GM21723 (cell line): ENCODE measurements at regions not wholly inside any gene's neighbourhood (a gene's known extent, or its start where the extent isn't known, plus 50 kb on each side); places are given as distances from the start of the nearest gene placed in this dataset.
"Not testable (repeated sequence)": the region's sequence is repeated elsewhere in the genome, so short reads cannot be mapped to it uniquely, and the experiment has no call there.

Experiments used
- ATAC-seq: cut with Tn5 transposase; IDR thresholded peaks from one replicate; pipeline ENCODE4 v1.9.1; 2021; ENCODE audit warnings: mild to moderate bottlenecking, moderate library complexity; ENCODE audit not compliant: unreplicated experiment

DNA sequence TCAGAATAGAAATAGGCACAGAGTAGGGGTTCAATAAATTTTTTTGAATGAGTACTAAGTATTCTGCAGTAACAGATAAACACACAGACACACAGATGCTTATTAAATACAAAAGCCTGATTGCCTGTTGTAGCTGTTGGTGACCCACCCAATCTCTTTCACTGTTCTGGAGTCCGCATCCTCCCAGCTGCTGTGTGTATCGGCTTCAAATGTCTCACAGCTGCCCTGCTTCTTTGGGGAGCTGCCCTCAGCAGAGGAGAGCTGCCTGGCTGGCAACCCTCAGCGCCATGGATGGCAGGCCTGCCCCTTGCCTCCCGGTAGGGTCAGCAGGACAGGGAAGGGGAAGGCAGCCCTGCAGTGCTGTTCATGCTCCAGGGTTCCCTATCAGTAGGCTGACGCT lies 50.5 kb upstream of the PRNP start:
- ATAC-seq, result no peak

DNA sequence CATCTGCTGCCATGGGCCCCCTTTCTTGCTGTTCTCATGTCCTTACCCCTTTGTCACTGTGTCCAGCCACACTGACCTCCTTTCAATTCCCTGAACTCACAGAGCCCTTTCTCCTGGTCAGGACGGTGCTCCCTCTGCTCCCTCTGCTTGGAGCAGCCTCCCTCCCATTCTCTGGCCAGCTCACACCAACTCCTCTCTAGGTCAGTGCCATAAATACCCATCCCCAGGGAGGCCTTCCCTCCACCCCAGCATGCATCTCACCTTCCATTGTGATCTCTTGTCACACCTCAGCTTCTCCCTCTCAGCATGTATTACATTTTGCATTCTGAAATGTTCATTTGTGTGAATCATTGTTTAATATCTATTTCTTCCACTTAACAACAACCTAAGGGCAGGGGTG lies 50.9 kb upstream of the PRNP start:
- ATAC-seq, result no peak

DNA sequence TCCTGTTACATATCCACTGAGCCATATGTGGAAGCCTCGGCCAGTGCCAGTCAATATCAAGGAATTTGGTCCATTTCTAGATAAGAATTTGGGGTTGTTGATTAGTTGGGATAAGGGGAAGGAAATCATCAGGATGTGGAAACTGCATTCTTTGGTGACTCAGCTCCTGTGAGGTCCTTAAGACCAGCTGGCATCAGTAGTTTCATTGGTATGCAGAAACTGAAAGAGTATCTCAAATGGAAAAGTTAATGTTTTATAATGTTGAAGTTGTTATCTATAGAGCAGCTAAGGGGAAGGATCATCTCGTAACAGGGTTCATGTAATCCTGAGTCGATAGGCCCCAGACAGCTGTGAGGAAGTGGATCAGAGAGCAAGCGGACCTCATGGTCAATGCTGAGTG lies 52.5 kb upstream of the PRNP start:
- no peak for ATAC-seq

DNA sequence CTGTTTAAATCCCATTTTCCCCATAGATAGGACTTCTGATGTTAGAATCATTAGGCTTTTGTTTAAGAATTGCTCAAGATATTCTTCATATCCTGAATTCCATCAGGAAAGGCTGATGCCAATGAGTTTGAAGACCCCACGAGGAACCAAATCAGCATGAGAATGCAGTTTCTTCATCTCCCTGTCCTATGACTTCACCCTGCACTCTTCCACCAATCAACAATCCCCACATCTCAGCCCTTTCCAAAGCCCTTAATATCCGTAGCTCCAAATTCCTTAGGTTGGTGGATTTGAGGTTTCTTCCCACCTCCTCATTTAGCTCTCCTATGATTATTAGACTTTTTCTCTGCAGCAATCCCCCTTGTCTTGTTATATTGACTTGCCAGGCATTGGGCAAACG lies 52.9 kb upstream of the PRNP start:
- no peak for ATAC-seq

DNA sequence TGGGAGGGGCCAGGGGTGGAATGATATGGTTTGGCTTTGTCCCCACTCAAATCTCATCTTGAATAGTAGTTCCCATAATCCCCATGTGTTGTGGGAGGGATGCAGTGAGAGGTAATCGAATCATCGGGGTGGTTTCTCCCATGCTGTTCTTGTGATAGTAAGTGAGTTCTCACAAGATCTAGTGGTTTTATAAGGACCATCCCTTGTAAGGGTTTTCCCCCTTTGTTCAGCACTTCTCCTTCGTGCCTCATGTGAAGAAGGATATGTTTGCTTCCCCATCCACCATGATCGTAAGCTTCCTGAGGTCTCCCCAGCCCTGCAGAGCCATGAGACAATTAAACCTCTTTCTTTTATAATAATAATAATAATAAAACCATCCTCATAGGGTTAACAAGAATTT lies 53.4 kb upstream of the PRNP start:
- ATAC-seq, result no peak

DNA sequence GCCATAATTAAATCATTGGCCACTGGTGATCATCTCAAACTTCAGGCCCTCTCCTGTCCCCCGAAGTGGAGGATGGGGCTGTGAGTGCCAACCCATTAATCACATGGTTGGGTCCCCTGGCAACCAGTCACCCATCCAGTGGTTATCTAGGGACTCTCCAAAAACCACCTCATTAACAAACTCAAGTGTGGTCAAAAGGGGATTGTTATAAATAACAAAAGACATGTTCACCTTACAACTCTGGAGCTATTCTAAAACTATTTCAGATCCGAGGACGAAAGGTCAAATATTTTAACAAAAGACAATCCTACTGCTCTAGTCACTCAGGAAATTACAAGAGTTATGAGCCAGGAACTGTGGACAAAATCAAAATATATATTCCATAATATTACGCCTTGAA lies 60.0 kb upstream of the PRNP start:
- ATAC-seq, result no peak

DNA sequence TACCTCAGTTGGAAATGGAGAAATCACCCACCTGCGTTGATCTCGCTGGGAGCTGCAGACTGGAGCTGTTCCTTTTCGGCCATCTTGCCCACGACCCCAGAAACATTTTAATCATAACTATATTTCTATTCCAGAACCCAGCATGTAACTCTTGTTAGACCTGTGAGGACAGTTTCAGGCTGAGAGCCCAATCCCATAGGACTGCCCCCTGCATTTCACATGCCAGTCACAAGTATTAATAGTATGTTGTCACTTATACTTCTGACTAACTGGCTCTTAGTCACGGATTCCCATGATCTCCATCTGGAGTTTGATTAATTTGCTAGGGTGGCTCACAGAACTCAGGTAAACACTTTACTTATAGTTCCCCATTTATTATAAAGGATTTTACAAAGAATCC lies 60.6 kb upstream of the PRNP start:
- no peak for ATAC-seq

DNA sequence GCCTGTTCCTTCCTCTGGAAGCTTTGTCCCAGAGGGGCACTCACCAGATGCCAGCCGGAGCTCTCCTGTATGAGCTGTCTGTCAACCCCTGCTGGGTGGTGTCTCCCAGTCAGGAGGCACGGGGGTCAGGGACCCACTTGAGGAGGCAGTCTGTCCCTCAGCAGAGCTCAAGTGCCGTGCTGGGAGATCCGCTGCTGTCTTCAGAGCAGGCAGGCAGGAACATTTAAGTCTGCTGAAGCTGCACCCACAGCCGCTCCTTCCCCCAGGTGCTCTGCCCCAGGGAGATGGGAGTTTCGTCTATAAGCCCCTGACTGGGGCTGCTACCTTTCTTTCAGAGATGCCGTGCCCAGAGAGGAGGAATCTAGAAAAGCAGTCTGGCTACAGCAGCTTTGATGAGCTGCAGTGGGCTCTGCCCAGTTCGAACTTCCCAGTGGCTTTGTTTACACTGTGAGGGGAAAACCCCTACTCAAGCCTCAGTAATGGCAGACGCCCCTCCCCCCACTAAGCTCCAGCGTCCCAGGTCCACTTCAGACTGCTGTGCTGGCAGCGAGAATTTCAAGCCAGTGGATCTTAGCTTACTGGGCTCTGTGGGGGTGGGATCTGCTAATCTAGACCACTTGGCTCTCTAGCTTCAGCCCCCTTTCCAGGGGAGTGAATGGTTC lies 61.5 kb upstream of the PRNP start:
- ATAC-seq, result not testable (repeated sequence)

DNA sequence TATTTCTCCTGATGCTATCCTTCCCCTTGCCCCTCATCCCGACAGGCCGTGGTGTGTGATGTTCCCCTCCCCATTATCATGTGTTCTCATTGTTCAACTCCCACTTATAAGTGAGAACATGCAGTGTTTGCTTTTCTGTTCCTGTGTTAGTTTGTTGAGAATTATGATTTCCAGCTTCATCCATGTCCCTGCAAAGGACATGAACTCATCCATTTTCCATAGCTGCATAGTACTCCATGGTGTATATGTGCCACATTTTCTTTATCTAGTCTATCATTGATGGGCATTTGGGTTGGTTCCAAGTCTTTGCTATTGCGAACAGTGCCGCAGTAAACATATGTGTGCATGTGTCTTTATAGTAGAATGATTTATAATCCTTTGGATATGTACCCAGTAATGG lies 67.1 kb upstream of the PRNP start:
- not testable (repeated sequence) for ATAC-seq

DNA sequence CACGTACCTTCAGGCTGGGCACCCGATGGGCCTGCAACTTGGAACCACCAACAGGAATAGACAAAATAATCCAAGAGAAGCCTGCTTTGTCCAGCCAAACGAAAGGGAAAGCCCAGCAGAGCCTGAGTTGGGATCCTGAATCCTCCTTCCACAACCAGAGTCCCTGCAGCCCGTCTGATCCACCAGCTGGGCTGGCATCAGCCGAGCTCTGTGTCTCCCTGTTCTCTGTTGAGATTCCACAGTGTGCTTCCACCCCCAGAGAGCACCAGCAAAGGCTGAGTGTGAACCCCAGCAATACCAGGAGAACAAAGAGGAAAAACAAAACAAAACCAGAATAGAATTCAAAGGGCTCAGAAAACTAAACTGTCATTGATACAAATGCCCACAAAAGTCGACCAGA lies 68.8 kb upstream of the PRNP start:
- ATAC-seq, result no peak

DNA sequence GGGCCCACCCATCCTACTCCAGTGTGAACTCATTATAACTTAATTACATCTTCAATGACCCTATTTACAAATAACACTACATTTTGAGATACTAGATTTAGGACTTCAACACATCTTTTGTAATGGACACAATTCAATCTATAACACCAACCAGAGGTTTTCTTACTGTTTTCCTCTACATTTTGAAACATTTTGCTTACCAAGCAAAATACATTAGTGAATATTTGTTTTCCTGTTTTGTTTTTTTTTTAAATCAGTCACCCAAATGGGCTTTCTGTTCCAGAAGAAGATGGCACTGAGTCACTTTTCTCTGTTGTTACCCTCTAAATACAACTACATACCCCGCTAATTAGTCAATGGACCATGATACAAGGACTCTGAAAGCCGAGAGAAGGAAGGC lies 69.2 kb upstream of the PRNP start:
- no peak for ATAC-seq

DNA sequence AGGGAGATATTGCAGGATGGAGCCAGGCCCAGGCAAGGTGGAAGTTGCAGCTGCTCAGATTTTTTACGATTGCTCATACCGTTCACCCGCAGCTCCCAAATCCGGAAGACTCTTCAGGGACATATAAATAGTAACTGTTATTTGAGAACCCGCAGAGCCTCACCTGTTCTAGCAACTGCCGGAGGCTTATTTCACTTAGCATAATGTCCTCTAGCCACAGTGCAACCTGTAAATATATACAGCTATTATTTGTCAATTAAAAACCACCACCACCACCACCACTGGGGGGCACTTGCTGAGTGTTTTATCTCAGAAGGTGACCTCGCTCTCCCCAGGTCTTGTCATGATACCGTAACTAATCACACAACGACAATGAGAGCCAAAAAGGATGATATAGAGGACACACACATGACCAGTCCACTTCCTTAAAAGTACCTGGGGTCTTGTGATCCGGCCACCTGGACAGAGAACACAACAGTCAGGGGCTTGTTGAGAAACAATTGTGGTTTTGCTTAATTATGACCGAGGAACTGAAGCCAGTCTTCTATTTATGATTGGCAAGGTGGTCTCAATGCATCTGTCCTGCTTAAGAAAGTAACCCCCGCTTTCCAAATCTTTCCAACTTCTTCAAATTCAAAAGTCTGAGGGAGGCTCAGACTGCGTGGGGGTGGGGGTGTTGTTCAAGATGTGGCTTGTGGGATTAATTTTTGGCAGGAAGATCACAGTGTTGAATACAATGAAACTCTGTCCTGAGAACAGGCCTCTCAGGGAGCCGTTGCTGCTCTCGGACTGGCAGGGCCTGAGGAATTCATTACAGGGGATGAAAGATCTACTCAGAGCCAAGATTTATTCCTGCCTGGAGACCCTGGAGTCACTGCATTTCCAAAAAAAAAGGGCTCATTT lies 72.3 kb upstream of the PRNP start:
- ATAC-seq, result peak; percentile 80

DNA sequence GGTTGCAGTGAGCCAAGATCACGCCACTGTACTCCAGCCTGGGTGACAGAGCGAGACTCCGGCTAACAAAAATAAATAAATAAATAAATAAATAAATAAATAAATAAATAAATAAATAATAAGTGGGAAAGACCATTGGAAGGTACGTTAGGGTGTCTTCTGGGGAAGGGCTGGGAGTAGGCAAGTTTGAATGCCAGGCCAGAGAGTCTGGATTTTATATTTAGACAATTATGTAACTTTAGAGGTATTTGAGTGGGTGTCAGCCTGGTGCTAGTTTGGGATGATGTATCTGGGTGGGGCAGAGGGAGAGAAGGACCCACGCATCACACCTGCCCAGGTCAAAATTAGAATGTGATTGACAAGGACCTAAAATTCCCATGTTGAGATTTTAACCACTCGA lies 73.1 kb upstream of the PRNP start:
- ATAC-seq, result no peak

DNA sequence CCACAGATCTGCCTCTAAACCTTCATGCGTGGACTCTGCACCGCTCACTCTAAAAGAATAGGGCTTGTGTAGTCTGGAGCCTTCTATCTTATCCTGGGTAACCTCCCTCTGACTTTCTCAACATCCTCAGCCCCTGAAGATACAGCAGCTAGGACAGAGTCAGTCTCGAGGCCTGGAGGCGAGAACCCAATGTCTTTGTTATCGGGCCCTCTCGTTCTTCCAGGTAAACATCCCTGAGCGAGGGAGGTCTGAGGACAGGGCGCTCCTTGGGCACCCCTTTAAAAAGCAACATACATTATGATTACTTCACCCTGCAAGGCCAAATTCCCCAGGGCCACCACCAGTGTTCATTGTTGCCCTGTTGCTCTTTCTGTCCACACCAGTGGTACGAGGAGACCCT lies 75.4 kb upstream of the PRNP start:
- no peak for ATAC-seq

DNA sequence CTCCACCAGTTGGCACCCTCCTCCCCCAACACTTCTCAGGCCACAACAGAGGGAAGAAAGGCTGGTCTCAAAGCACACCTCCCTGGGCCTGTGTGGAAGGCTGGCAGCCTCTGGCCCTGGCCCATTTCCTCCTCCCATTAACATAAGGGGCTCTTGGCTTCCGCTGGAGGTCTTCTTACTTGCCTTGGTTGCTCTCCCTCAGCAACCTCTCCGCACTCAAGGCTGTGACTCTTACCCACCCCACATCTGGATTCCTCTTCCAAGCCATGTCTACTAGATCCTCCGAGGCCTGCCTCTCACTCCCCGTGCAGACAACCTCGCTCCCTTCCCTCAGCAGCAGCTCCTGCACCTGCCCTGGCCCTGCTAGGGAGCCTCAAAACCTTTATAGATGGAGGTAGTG lies 76.7 kb upstream of the PRNP start:
- no peak for ATAC-seq

DNA sequence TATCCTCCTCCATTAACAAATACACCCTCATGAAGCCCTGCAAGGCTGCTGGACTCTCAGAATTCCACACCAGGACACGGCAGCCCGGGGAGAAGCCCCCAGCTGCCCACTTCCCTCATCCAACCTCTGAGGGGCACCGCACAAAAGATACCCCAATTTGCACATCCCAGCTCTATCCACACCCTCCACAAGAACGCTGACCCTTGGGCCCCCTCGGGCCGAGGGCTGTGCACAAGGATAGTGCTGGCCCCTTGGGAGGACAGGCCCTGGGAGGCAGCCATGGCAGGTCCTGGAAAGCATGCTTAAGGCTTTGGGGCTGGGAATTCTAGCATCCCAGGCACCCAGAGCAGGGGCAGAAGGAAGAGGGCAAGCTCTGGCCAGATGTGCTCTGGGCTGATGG lies 77.4 kb upstream of the PRNP start:
- no peak for ATAC-seq

DNA sequence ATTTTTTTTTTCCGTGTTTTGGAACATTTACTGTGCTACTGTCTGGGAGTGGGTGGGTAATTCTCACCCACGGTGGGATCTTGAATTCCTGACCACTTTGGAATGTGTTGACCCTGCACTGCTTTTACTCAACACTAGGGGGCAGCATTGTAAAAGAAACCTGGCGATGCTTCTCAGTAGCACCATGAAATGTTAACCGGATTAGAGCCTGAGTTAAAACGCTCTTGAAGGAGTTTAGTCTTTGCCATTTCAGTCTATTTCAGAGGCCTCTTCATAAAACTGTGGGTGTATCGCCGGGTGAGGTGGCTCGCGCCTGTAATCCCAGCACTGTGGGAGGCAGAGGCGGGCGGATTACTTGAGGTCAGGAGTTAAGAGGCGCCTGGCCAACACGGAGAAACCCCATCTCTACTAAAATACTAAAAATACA lies 79.0 kb upstream of the PRNP start:
- no peak for ATAC-seq

DNA sequence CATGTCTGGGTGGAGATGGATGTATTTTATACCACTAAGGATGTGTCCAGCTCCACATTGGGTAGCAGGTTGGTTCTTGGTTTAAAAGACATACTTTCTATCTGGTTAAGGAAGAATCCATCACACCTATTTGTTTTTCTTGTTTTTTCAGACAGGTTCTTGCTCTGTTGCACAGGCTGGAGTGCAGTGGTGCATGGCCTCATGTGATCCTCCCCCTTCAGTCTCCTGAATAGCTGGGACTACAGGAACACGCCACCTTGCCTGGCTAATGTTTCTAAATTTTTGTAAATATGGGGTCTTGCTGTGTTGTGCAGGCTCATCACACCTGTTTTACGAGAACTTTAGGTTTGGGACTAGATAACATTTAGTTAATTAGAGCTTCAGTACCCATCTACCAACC lies 80.2 kb upstream of the PRNP start:
- ATAC-seq, result no peak

DNA sequence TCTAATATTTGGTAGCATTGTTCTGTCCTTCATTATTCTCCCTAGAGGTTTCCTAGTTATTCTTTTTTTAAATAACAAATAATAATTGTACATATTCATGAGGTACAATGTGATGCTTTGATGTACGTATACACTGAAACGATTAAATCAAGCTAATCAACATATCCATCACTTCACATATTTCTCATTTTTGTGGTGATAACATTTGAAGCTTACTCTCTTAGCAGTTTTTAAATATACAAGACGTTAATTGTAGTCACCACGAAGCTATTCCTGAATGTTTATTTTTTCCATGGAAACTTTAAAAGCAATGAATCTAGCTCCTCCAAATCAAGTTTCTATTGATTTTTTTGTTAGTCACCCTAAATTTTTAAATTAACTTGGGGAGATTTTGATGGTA lies 81.1 kb upstream of the PRNP start:
- no peak for ATAC-seq

DNA sequence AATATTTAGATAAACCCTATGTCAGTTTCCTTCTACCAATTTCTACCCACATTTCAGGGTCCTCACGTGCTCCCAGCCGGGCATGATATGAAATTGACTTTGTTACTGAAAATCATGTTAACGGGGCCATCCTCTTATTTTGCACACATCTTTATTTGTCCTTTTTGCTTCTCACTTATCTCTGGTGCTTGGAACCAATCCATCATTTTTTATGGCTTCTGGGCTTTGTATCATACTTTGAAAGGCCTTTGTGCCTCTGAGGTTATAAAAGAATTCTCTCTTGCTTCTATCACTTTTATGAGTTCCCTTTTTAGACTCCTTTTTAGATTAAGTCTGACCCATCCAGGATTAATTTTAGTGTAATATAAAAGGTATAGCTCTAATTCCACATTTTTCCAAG lies 81.7 kb upstream of the PRNP start:
- ATAC-seq, result no peak

DNA sequence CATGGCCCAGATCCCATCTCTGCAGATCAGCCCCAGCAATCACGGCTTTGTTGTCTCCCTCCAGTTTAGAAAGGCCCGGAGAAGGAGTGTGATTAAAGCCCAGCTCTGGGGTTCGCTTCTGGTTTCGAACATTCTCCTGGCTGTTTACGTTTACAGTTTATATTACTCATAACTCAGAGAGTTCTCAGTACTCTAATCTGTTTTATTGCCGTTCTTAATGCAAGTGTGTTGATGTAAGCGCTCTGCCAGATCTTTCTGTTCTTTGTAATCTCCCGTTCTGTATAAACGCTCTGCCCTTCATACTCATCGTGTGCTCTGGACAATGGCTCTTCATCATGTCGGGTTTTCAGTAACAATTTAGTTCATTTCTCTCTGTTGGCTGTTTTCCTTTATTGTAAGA lies 82.5 kb upstream of the PRNP start:
- no peak for ATAC-seq

DNA sequence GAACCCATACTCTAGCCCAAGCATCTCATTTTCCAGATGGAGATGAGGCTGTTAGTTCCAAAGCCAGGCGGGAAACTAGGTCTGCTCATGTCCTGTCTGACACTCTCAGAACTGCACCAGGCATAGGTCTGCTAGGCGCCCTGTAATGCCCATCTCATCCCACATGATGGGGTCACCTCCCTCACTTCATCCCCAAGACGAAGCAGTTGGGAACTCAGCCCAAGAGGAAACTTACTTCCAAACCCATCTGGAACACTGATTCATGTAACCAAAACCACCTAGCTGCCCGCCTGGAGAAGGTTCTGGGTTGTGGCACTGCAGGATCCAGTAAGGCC lies 84.0 kb upstream of the PRNP start:
- ATAC-seq, result no peak
